HEK293T (cell line): ENCODE measurements at regions not wholly inside any gene's neighbourhood (a gene's known extent, or its start where the extent isn't known, plus 50 kb on each side); places are given as distances from the start of the nearest gene placed in this dataset.

ENCODE experiments used
- BHLHE40 ChIP-seq: fragments of 450-650 bp; IDR thresholded peaks from 2 replicates; pipeline ENCODE4 v1.6.1; 2016; ENCODE audit warnings: mild to moderate bottlenecking, moderate library complexity, borderline replicate concordance
- CTBP1 ChIP-seq: fragments of 450-650 bp; IDR thresholded peaks from 2 replicates; pipeline ENCODE4 v1.6.1; 2016; ENCODE audit warnings: borderline replicate concordance
- FOXK2 ChIP-seq: fragments of 450-650 bp; IDR thresholded peaks from 2 replicates; pipeline ENCODE4 v1.6.1; 2016; ENCODE audit warnings: mild to moderate bottlenecking
- FOXM1 ChIP-seq: fragments of 450-650 bp; IDR thresholded peaks from 2 replicates; pipeline ENCODE4 v1.6.1; 2017; ENCODE audit warnings: mild to moderate bottlenecking, borderline replicate concordance
- HDGF ChIP-seq: fragments of 450-650 bp; IDR thresholded peaks from 2 replicates; pipeline ENCODE4 v1.6.1; 2017; ENCODE audit warnings: antibody characterized with exemption, borderline replicate concordance
- L3MBTL2 ChIP-seq: fragments of 450-650 bp; conservative IDR thresholded peaks from 2 replicates; pipeline ENCODE4 v1.6.1; 2016; ENCODE audit warnings: mild to moderate bottlenecking
- NFRKB ChIP-seq: fragments of 450-650 bp; IDR thresholded peaks from 2 replicates; pipeline ENCODE4 v1.6.1; 2016; ENCODE audit warnings: mild to moderate bottlenecking, moderate library complexity
- SP1 ChIP-seq: fragments of 450-650 bp; IDR thresholded peaks from 2 replicates; pipeline ENCODE4 v1.6.1; 2017
- SUZ12 ChIP-seq: fragments of 450-650 bp; IDR thresholded peaks from 2 replicates; pipeline ENCODE4 v1.6.1; 2016; ENCODE audit warnings: mild to moderate bottlenecking
- TARDBP ChIP-seq: fragments of 450-650 bp; IDR thresholded peaks from 2 replicates; pipeline ENCODE4 v1.6.1; 2016
- ZNF384 ChIP-seq: fragments of 450-650 bp; IDR thresholded peaks from 2 replicates; pipeline ENCODE4 v1.6.1; 2016

DNA sequence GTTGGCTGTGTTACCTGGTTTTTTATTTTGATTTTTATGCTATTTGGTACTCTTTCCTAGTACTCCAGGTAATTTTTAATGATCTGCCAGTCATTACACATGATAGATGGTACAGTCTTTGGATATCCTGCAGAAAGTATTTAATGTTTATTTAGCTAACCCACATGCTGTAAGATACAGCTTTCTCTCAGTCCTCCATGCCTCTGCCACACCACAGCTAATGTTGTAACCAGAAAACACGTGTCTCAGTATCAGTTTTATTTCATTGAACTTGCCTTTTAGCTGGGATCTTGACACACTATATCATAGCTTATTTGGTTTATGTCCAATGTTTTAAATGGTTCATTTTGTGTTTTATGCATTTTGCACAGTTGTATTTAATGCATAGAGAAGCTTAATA lies 1648.4 kb downstream of the KCNT2 start:
- no peak for TF ChIP-seq SUZ12
- TF ChIP-seq TARDBP = no peak
- TF ChIP-seq FOXM1 = no peak
- no peak for TF ChIP-seq CTBP1
- TF ChIP-seq ZNF384 = no peak
- TF ChIP-seq L3MBTL2 = no peak
- TF ChIP-seq HDGF = no peak
- no peak for TF ChIP-seq FOXK2
- no peak for TF ChIP-seq SP1
- TF ChIP-seq BHLHE40 = no peak
- no peak for TF ChIP-seq NFRKB
